Amygdala (tissue), 56 donors: ENCODE measurements at regions not wholly inside any gene's neighbourhood (a gene's known extent, or its start where the extent isn't known, plus 50 kb on each side); places are given as distances from the start of the nearest gene placed in this dataset.
"Not testable (repeated sequence)": the region's sequence is repeated elsewhere in the genome, so short reads cannot be mapped to it uniquely, and the experiment has no call there.

Source experiments
- DNase-seq, 56 donors: peaks; one replicate each; lab custom pipeline; 2025; lab: John Stamatoyannopoulos, UW

DNA sequence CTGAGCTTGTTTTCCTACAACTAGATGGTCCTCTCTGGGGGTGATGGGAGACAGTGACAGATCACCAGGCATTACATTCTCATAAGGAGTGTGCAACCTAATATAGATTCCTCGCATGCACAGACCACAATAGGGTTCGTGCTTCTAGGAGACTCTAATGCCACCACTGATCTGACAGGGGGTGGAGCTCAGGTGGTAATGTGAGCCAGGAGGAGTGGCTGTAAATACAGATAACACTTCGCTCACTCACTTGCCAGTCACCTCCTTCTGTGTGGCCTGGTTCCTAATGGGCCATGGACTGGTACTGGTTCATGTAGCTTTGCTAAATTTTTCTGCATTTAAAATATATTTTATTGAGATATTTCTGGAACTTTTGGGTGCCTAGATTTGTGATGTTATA, 202.3 kb upstream of the ZNF32 start:
- no peak for DNase-seq

- DNase-seq = no peak
Observed at GRCh38 chr10:43849551-43849950, 200.9 kb upstream of the ZNF32 start.

- DNase-seq = no peak
Observed at GRCh38 chr10:43846968-43847367, 198.3 kb upstream of the ZNF32 start.

- no peak for DNase-seq
Observed at GRCh38 chr10:43846187-43846680, 197.6 kb upstream of the ZNF32 start.

DNA sequence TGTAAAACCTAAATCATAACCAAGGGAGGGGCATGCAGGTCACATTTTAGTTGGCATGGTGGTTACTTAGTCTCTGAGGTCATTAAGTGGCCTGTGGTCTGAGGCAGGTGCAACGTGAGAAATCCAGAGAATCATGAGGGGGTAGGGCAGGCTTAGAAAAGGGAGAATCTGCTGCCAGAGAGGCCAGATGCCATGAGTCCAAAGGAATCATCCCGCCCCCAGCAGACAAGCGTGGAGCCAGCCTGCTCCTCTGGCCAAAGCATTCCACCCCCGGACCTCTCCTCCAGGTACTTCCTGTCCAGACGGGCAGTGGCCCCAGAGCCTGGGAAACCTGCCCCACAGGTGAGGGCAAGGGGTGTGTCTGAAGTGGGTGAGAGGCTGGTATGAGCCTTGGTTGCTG, 196.4 kb upstream of the ZNF32 start:
- no peak for DNase-seq

DNA sequence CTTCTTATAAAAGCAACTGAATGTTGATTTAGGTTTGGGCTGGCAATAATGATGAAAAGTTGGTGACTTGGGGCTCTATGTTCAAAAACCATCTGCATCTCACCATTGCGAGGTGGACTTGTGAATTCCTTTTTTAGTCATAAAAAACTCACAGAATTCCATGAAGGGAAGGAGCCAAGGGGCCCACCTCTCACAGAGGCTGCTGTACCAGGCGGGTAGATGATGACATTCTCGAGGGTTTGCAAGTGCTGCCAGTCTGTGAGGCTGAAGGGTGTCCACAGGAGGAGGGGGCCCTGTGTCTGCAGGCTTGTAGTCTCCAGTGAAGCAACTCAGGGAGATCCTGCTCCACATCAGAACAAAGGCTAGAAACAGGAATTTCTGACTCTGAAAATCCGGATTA, 195.5 kb upstream of the ZNF32 start:
- no peak for DNase-seq

DNA sequence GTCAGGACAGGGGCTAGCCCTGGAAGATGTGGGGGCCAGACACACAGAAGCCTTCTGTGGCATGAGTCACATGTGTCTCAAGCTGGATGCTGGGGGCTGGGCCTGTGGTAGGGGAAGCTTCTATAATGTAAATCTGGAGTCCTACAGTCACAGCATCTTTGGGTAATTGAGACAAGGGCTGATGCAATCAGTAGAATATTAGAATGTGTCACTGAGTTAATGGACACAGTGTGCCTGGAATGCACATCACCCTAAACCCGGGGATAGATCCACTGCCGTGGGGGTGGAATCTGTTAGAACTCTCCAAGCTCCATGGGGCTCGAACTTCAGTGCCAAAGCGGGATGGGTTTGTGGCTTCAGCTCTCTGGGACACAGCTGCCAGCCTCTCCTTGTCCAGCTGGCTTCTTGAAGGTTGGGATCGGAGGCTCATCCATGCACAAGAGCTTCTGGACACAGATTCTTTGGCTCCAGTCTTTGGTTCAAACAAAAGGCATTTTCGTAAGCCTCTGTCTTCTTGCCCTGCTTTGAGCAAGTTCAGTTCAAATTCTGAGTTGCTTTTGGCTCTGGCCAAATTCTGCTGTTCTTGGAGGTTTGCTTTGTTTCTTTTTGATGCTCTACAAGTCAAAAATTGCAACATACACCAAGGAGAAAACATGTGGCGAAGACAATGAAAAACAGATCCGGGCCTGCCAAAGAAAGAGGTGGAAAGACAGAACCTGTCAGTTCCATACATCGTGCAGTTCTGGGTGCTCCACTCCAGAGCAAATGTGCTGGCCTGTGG, 194.8 kb upstream of the ZNF32 start:
- no peak for DNase-seq

- no peak for DNase-seq
Observed at GRCh38 chr10:43842496-43842895, 193.8 kb upstream of the ZNF32 start.

GRCh38 chr10:43842072-43842471, 193.4 kb upstream of the ZNF32 start:
- DNase-seq = no peak

- DNase-seq = no peak
Observed at GRCh38 chr10:43839973-43840372, 191.3 kb upstream of the ZNF32 start.

GRCh38 chr10:43834751-43835150, 186.1 kb upstream of the ZNF32 start:
- not testable (repeated sequence) for DNase-seq

DNA sequence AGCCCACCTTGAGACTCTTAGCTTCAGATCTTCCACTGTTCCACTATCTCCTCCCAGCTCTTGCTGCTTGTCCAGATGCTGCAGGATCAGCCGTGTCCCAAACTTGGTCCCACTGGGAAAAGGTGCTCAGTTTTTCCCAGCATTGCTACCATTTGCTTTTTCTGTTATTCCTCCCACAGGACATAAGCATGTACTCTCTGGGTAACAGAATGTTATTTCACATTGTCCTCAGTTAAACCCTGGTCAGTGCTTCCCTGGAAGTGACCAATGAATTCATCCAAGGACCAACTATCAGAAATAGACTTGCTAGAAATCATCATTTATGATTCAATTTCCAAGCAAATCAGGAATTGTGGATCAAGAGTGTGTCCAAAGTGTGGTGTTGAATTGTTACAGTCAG, 179.2 kb upstream of the ZNF32 start:
- DNase-seq = no peak

DNA sequence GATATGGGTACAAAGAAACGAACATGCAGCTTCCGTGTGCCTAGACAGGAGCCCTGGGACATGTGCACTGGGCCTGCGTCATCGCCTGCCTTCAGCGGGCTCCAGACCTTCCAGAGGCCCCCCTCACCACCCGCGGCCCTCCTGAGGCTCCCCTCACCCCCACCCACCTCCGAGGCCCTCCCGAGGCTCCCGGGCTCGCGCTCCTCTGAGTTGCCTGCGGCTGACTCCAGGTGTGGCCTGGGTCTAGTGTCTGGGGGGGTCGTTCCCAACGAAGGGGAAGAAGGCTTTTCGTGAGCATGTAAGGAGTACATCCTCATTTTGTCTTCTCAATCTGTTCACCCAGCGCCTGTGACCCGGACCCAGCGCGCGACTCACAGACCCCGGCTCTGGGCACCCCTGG, 177.3 kb upstream of the ZNF32 start:
- DNase-seq = no peak

DNA sequence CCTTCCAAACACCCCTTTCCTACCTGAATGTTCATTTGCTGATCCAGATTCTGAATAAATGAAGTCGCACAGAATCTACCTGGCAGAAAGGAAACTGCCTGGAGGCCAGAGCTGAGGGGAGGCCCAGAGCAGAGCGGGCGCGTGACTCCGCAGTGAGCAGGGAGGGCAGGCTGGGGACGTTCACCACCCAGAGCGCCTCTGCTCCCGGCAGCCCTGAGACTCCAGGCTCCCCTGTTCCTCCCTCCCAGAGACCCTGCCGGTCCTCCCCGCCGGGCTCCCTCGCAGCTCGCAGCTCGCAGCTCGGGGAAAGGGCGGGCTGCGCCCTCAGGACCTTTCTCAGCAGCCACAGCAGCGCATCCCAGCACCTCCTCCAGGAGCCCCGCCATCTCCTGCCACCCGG, 176.7 kb upstream of the ZNF32 start:
- DNase-seq = no peak

DNA sequence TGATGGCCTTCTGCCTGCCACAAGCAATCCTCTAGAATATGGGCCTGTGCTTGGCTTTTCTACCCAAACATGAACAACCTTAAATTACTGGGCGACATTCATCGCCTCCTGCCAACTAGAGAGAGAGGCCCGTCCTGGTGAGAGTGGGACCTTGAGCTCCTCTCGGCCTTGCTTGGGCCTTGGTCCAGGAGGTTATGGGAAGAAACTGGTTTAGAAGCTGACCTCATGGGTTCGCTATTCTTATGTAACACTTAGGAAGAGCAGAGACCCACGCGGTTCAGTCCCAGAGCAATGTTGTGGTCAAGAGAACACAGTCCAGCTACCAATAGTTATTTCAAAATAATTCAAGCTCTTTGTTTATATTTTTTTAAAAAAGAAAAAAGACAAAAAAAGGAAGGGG, 176.3 kb upstream of the ZNF32 start:
- no peak for DNase-seq

GRCh38 chr10:43822631-43823580, 174.2 kb upstream of the ZNF32 start:
- no peak for DNase-seq

DNA sequence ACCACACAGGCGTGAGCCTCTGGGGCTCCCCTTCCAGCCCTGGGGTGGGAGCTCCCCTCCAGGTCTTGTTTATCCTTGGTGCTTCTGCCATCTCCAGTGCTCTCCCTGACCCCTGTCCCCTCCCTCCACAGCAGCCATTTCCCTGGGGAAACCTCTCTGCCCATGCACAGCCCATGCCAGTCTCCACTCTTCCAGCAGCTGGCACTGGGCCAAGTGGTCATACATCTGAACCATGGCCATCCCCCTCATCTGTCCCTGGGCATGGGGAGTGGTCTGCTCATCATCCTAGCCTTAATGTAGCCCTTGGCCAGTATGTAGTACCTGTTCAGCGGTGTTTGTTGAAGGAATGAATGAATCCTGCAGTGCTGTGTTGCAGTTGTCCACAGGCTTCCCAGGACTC, 172.4 kb upstream of the ZNF32 start:
- DNase-seq = no peak

- DNase-seq = no peak
Observed at GRCh38 chr10:43820663-43821062, 172.0 kb upstream of the ZNF32 start.

DNA sequence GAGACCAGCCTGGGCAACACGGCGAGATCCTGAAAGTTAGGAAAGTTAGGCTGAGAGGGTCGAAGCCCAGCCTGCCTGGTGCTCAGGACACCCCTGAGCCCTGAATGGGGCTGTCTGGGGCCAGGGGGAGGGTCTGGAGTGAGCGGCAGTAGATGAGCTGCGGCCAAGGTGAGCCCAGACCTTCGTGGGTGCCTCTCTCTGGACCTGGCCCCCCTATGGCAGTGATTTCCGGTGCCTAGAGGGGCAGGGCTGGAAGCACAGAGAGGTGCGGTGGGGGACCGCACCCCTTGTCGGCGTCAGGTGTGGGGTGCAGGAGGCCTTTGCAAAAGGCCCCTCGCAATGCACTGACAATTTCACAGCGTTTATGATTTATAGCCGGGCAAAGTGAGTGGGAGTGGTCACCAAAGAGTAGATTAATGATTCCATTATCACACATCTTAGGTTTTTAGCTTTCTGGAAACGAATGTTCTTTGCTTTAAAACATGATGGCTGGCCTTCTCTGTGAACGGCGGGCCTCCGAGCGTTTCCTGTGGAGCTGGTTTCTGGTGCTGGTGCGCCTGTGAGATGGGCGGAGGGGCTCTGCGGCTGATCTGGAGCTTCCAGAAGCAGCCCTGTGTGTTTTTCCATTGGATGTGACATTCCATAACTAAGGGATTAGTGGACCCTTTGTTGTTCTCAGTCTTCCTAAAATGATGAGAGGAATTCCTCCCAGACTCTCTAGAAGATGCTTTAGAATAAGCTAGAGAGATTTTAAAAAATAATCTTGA, 171.0 kb upstream of the ZNF32 start:
- no peak for DNase-seq

DNA sequence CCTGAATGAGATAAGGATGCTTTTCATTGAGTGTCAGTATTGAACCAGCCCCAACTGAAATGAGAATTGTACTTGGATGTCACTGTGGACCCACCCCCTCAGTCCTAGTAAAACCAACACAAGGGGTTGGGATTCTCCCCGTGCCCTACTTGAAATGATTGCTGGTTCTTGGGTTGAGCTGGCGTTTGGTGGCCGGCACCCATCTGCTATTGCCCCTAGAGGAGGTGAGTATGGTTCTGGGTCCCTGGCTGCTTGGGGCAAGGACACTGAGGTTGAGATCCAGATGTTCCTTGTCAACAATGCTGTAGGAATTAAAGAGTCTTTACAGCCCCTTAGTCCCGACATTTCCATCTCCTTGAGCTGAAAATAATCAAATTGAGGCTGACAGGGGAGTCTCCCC, 170.0 kb upstream of the ZNF32 start:
- DNase-seq = no peak

- no peak for DNase-seq
Observed at GRCh38 chr10:43817368-43817767, 168.7 kb upstream of the ZNF32 start.
